HepG2 (cell line): ENCODE measurements at regions not wholly inside any gene's neighbourhood (a gene's known extent, or its start where the extent isn't known, plus 50 kb on each side); places are given as distances from the start of the nearest gene placed in this dataset.

Experiments used
- ATAC-seq: fragments of 200-7000 bp; cut with Tn5 transposase; 3 replicates; pipeline ENCODE4 v1.9.1; 2020; ENCODE audit warnings: mild to moderate bottlenecking, moderate library complexity
- BruUV-seq: library from RNA; stranded (reverse); fragments of 400-500 nt; replicated peaks from 2 replicates; lab custom pipeline; 2021; lab: Mats Ljungman, UMichigan
- CTCF ChIA-PET: fragments of 300-600 bp; formaldehyde crosslinking; extraction: SDS; loops from one replicate; lab custom pipeline; 2021; ENCODE audit warnings: low total read pairs, inconsistent platforms, low intra/inter-chr PET ratio; lab: Yijun Ruan, JAX
- POLR2A ChIA-PET: fragments of 350-600 bp; sonication (Branson Sonifier 250); formaldehyde crosslinking; loops from one replicate; lab custom pipeline; 2020; ENCODE audit warnings: antibody characterized with exemption, inconsistent platforms; lab: Yijun Ruan, JAX
- DNase-seq: peaks from one replicate; pipeline ENCODE4 v3.0.0-alpha.2; 2015; ENCODE audit warnings: low spot score
- FAIRE-seq: peaks from 3 replicates; lab custom pipeline; 2011; peaks lifted over from hg19 to GRCh38; lab: Jason Lieb, UNC
- H2AFZ ChIP-seq: one replicate; pipeline ENCODE4 v1.6.1; 2011; ENCODE audit warnings: low read length, inconsistent platforms
- H3K27ac ChIP-seq: fragments of 300-600 bp; 3 replicates; pipeline ENCODE4 v1.8.0; 2011; ENCODE audit warnings: mixed run types, mild to moderate bottlenecking, mixed read lengths, low read length, inconsistent platforms; ENCODE audit not compliant: insufficient read depth; ENCODE audit errors: extremely low read length
- H3K27me3 ChIP-seq, 2 experiments: fragments of 200-600 bp in 1 of 2; 2 replicates in 1 of 2; 3 replicates in 1 of 2; pipeline versions ENCODE4 v1.6.0 to v1.8.0; 2011; ENCODE audit warnings: low read length in 2 of 2, mild to moderate bottlenecking in 2 of 2, moderate library complexity in 2 of 2, inconsistent platforms in 1 of 2; ENCODE audit not compliant: insufficient read depth in 2 of 2, control insufficient read depth in 1 of 2
- H3K36me3 ChIP-seq, 2 experiments: fragments of 200-600 bp in 1 of 2; replicated peaks in 1 of 2; 2 replicates in 1 of 2; 3 replicates in 1 of 2; pipeline versions ENCODE4 v1.5.1 to v1.8.0; 2011; ENCODE audit warnings: low read length in 2 of 2, inconsistent platforms in 1 of 2; ENCODE audit not compliant: insufficient read depth in 2 of 2, control insufficient read depth in 1 of 2
- H3K4me1 ChIP-seq: 2 replicates; pipeline ENCODE4 v1.5.1; 2012; ENCODE audit warnings: low read length, inconsistent platforms; ENCODE audit not compliant: insufficient read depth
- H3K4me2 ChIP-seq: 2 replicates; pipeline ENCODE4 v1.6.0; 2011; ENCODE audit warnings: low read depth, low read length, inconsistent platforms
- H3K4me3 ChIP-seq, 3 experiments: fragments of 200-600 bp in 1 of 3; sonication (generic), shearing (Covaris generic) in 1 of 3; replicated peaks in 1 of 3; 2 replicates each; pipeline ENCODE4 v1.5.1; 2011 to 2016; ENCODE audit warnings: low read length in 3 of 3, inconsistent platforms in 2 of 3, low read depth in 2 of 3, mild to moderate bottlenecking in 2 of 3, control low read depth in 1 of 3, mixed read lengths in 1 of 3; ENCODE audit not compliant: insufficient read depth in 1 of 3
- H3K79me2 ChIP-seq: one replicate; pipeline ENCODE4 v1.6.1; 2011; ENCODE audit warnings: low read length, inconsistent platforms; ENCODE audit not compliant: insufficient read depth
- H3K9ac ChIP-seq: 2 replicates; pipeline ENCODE4 v1.6.0; 2011; ENCODE audit warnings: mild to moderate bottlenecking, low read depth, low read length, inconsistent platforms; ENCODE audit not compliant: insufficient read depth
- H3K9me3 ChIP-seq: 2 replicates; pipeline ENCODE4 v1.5.1; 2012; ENCODE audit warnings: mild to moderate bottlenecking, low read length
- H4K20me1 ChIP-seq: 2 replicates; pipeline ENCODE4 v1.6.0; 2011; ENCODE audit warnings: inconsistent platforms, mild to moderate bottlenecking, low read length, moderate library complexity; ENCODE audit not compliant: insufficient read depth
- ATRX ChIP-seq: sonication (generic); formaldehyde crosslinking; IDR thresholded peaks from 2 replicates; pipeline ENCODE4 v1.4.0; 2020; ENCODE audit warnings: missing genetic modification reagents, borderline replicate concordance
- CBX5 ChIP-seq: sonication (generic); formaldehyde crosslinking; IDR thresholded peaks from 2 replicates; pipeline ENCODE4 v1.4.0; 2020; ENCODE audit warnings: missing genetic modification reagents, borderline replicate concordance
- JUNB ChIP-seq: sonication (generic); formaldehyde crosslinking; IDR thresholded peaks from 2 replicates; pipeline ENCODE4 v1.8.0; 2022; ENCODE audit warnings: missing genetic modification reagents, mild to moderate bottlenecking, borderline replicate concordance
- SMAD1 ChIP-seq: sonication (generic); formaldehyde crosslinking; IDR thresholded peaks from 2 replicates; pipeline ENCODE4 v1.4.0; 2020; ENCODE audit warnings: missing genetic modification reagents, low read depth, mild to moderate bottlenecking, borderline replicate concordance
- SYNCRIP ChIP-seq: fragments of 200-400 bp; formaldehyde crosslinking; IDR thresholded peaks from 2 replicates; pipeline ENCODE4 v1.6.1; 2018; ENCODE audit warnings: mild to moderate bottlenecking, low read depth, low read length; ENCODE audit not compliant: insufficient read depth
- TOPORS ChIP-seq: sonication (generic); formaldehyde crosslinking; IDR thresholded peaks from 2 replicates; pipeline ENCODE4 v1.8.0; 2023; ENCODE audit warnings: mild to moderate bottlenecking, missing genetic modification reagents
- U2AF2 ChIP-seq: fragments of 200-400 bp; formaldehyde crosslinking; IDR thresholded peaks from 2 replicates; pipeline ENCODE4 v1.6.1; 2017; ENCODE audit warnings: low read depth, mild to moderate bottlenecking, low read length
- ZFP36L2 ChIP-seq: sonication (generic); formaldehyde crosslinking; IDR thresholded peaks from 2 replicates; pipeline ENCODE4 v1.4.0; 2020; ENCODE audit warnings: missing genetic modification reagents
- ZKSCAN5 ChIP-seq: sonication (generic); formaldehyde crosslinking; IDR thresholded peaks from 2 replicates; pipeline ENCODE4 v1.5.1; 2020; ENCODE audit warnings: mild to moderate bottlenecking, missing genetic modification reagents
- ZNF136 ChIP-seq: sonication (generic); formaldehyde crosslinking; IDR thresholded peaks from 2 replicates; pipeline ENCODE4 v1.8.1; 2022; ENCODE audit warnings: low read depth, mild to moderate bottlenecking, moderate library complexity, missing genetic modification reagents
- ZNF180 ChIP-seq: sonication (generic); formaldehyde crosslinking; IDR thresholded peaks from 2 replicates; pipeline ENCODE4 v1.4.0; 2020; ENCODE audit warnings: low read depth, missing genetic modification reagents, borderline replicate concordance
- ZNF562 ChIP-seq: sonication (generic); formaldehyde crosslinking; IDR thresholded peaks from 2 replicates; pipeline ENCODE4 v1.8.0; 2022; ENCODE audit warnings: missing genetic modification reagents, borderline replicate concordance
- ZNF614 ChIP-seq: IDR thresholded peaks from 2 replicates; pipeline ENCODE4 v1.6.1; 2018; ENCODE audit warnings: missing biosample characterization, missing genetic modification reagents, inconsistent platforms, borderline replicate concordance
- WGBS: methylation state at CpG from one replicate; pipeline ENCODE4 v1.1.6; 2017; ENCODE audit warnings: low lambda C conversion rate; 5-methylcytosine and 5-hydroxymethylcytosine counted together
- in situ Hi-C: cut with HindIII; loops from 2 replicates; pipeline ENCODE4 v1.10.0; 2017; ENCODE audit warnings: low pct_unique_long_range_greater_than_20kb; ENCODE audit not compliant: extremely low pct_ligation_motif_present
- intact Hi-C: fragments of 100-400 bp; cut with micrococcal nuclease; formaldehyde crosslinking; loops from one replicate; pipeline ENCODE4 v1.10.0; 2022; ENCODE audit not compliant: unreplicated experiment
- TF ChIP-seq, protein P1 (sequence below), 2 experiments: IDR thresholded peaks; 2 replicates each; pipeline ENCODE4 v1.6.1; 2011 to 2012; ENCODE audit warnings: low read length in 2 of 2, borderline replicate concordance in 1 of 2, low read depth in 1 of 2, mild to moderate bottlenecking in 1 of 2, moderate library complexity in 1 of 2
- TF ChIP-seq, protein P2 (sequence below): sonication (generic); formaldehyde crosslinking; IDR thresholded peaks from 2 replicates; pipeline ENCODE4 v1.4.0; 2020; ENCODE audit warnings: missing genetic modification reagents
- TF ChIP-seq, protein P3 (sequence below): sonication (generic); formaldehyde crosslinking; IDR thresholded peaks from 2 replicates; pipeline ENCODE4 v1.4.0; 2020; ENCODE audit warnings: mild to moderate bottlenecking, low read depth, missing genetic modification reagents
- TF ChIP-seq, protein P4 (sequence below): sonication (generic); formaldehyde crosslinking; conservative IDR thresholded peaks from 2 replicates; pipeline ENCODE4 v1.4.0; 2020; ENCODE audit warnings: missing genetic modification reagents

DNA sequence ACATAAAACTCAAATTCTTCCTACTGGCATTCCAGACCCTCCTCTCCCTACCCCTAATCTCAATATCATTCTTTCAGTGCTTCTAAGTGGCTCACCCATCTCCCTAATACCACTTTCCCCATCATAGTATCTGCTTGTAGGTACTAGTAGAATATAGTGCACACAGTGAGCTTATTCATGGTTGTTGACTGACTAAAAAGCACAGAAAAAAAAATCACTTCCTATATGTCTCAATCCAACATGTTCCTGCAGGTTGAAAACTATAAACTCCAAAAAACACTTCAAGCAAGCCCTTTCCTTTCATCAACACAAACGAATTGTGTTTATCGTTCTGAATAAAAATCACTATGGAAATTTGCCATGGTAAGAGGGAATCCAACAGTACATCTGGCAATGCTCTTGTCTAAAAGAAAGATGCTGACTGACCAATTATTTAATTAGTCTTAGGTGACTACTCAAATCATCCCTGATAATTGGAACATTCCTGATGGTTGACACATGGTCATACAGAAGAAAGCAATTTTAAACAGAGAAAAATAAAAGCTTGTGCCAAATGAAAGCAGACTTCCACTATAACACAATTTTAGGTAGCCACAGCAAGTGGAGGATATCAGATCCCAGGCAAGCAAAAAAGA, 87.1 kb downstream of the NDUFS5 start:
- ChIA-PET CTCF (no interaction called here), POLR2A (no interaction called here)
- in situ Hi-C loops (no loop called here), intact Hi-C loops (no loop called here)
- no peak overlapping the region for H3K9ac ChIP-seq
- H3K27me3 ChIP-seq, result no peaks in the 10 kb centered on the region
- no peak overlapping the region for H3K4me3 ChIP-seq
- no peak for DNase-seq
- no peaks in the 10 kb centered on the region for H3K9me3 ChIP-seq
- no peaks in the 10 kb centered on the region for H3K36me3 ChIP-seq
- no peak overlapping the region for H3K4me2 ChIP-seq
- H3K79me2 ChIP-seq, result peaks cover 20% of the 10 kb centered on the region
- BruUV-seq, result no TSS peak
- H3K27ac ChIP-seq, result no peak overlapping the region
- ATAC-seq, result no peak
- TF ChIP-seq, protein P1, sequence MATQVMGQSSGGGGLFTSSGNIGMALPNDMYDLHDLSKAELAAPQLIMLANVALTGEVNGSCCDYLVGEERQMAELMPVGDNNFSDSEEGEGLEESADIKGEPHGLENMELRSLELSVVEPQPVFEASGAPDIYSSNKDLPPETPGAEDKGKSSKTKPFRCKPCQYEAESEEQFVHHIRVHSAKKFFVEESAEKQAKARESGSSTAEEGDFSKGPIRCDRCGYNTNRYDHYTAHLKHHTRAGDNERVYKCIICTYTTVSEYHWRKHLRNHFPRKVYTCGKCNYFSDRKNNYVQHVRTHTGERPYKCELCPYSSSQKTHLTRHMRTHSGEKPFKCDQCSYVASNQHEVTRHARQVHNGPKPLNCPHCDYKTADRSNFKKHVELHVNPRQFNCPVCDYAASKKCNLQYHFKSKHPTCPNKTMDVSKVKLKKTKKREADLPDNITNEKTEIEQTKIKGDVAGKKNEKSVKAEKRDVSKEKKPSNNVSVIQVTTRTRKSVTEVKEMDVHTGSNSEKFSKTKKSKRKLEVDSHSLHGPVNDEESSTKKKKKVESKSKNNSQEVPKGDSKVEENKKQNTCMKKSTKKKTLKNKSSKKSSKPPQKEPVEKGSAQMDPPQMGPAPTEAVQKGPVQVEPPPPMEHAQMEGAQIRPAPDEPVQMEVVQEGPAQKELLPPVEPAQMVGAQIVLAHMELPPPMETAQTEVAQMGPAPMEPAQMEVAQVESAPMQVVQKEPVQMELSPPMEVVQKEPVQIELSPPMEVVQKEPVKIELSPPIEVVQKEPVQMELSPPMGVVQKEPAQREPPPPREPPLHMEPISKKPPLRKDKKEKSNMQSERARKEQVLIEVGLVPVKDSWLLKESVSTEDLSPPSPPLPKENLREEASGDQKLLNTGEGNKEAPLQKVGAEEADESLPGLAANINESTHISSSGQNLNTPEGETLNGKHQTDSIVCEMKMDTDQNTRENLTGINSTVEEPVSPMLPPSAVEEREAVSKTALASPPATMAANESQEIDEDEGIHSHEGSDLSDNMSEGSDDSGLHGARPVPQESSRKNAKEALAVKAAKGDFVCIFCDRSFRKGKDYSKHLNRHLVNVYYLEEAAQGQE (IDR thresholded peaks at IDR 0.05; ENCODE audit: borderline replicate concordance in 1 of 2, low read depth in 1 of 2, low read length in 2 of 2), result no peak
- no peak for TF ChIP-seq ZFP36L2 (CRISPR knock-in tag)
- no peak for TF ChIP-seq ZNF180
- TF ChIP-seq, protein P2, sequence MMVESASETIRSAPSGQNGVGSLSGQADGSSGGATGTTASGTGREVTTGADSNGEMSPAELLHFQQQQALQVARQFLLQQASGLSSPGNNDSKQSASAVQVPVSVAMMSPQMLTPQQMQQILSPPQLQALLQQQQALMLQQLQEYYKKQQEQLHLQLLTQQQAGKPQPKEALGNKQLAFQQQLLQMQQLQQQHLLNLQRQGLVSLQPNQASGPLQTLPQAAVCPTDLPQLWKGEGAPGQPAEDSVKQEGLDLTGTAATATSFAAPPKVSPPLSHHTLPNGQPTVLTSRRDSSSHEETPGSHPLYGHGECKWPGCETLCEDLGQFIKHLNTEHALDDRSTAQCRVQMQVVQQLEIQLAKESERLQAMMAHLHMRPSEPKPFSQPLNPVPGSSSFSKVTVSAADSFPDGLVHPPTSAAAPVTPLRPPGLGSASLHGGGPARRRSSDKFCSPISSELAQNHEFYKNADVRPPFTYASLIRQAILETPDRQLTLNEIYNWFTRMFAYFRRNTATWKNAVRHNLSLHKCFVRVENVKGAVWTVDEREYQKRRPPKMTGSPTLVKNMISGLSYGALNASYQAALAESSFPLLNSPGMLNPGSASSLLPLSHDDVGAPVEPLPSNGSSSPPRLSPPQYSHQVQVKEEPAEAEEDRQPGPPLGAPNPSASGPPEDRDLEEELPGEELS (CRISPR knock-in tag), result no peak
- no peak for TF ChIP-seq ZNF614 (CRISPR knock-in tag)
- no peak for TF ChIP-seq SYNCRIP
- no peak for TF ChIP-seq U2AF2
- no peak for TF ChIP-seq JUNB (CRISPR knock-in tag)
- no peak for TF ChIP-seq ZNF562
- TF ChIP-seq SMAD1 (CRISPR knock-in tag), result no peak
- TF ChIP-seq ZNF136, result no peak
- TF ChIP-seq TOPORS (CRISPR knock-in tag), result no peak
- no peak for TF ChIP-seq ATRX (CRISPR knock-in tag)
- TF ChIP-seq ZKSCAN5 (CRISPR knock-in tag), result no peak
- TF ChIP-seq, protein P3, sequence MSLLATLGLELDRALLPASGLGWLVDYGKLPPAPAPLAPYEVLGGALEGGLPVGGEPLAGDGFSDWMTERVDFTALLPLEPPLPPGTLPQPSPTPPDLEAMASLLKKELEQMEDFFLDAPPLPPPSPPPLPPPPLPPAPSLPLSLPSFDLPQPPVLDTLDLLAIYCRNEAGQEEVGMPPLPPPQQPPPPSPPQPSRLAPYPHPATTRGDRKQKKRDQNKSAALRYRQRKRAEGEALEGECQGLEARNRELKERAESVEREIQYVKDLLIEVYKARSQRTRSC (CRISPR knock-in tag), result no peak
- TF ChIP-seq CBX5 (CRISPR knock-in tag), result no peak
- TF ChIP-seq, protein P4, sequence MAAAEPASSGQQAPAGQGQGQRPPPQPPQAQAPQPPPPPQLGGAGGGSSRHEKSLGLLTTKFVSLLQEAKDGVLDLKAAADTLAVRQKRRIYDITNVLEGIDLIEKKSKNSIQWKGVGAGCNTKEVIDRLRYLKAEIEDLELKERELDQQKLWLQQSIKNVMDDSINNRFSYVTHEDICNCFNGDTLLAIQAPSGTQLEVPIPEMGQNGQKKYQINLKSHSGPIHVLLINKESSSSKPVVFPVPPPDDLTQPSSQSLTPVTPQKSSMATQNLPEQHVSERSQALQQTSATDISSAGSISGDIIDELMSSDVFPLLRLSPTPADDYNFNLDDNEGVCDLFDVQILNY (CRISPR knock-in tag), result no peak
- TF ChIP-seq, all 625 proteins: peak for 0
- H4K20me1 ChIP-seq, result no peaks in the 10 kb centered on the region
- FAIRE-seq, result no peak
- H3K4me1 ChIP-seq, result peaks cover 76% of the 10 kb centered on the region
- WGBS, result 93% methylated on average over 2 of the region's 2 CpGs
- no peak overlapping the region for H2AFZ ChIP-seq
